ENCODE measurements at regions not wholly inside any gene's neighbourhood (a gene's known extent, or its start where the extent isn't known, plus 50 kb on each side); places are given as distances from the start of the nearest gene placed in this dataset.

GRCh38 chr19:34075661-34076091, 96.6 kb upstream of the LSM14A start:
- Histone ChIP-seq H3K9me2 (replicated peaks; ENCODE audit: low read depth, low read length) (no peaks in the 10 kb centered on the region), H2AFZ (ENCODE audit: low read length) (no peak overlapping the region), H3K79me2 (ENCODE audit: insufficient read depth, low read length) (no peaks in the 10 kb centered on the region), H3K36me3 (ENCODE audit: insufficient read depth, low read length) (no peaks in the 10 kb centered on the region), H3K4me1 (ENCODE audit: insufficient read depth, low read length, poor library complexity, severe bottlenecking) (no peaks in the 10 kb centered on the region), H3F3A (ENCODE audit: low read depth) (no peaks in the 10 kb centered on the region), H3K4me2 (ENCODE audit: low read depth, low read length, poor library complexity, severe bottlenecking) (no peak overlapping the region), H3K4me3 (ENCODE audit: low read length, poor library complexity, severe bottlenecking) (no peak overlapping the region), H4K20me1 (ENCODE audit: insufficient read depth, low read length, poor library complexity, severe bottlenecking) (no peaks in the 10 kb centered on the region), H3K9ac (ENCODE audit: low read depth, low read length, poor library complexity, severe bottlenecking) (no peak overlapping the region), H3K27me3 (ENCODE audit: insufficient read depth, low read length, poor library complexity, severe bottlenecking) (no peaks in the 10 kb centered on the region), H3K9me3 (ENCODE audit: insufficient read depth, low read depth, low read length) (no peaks in the 10 kb centered on the region)
- TF ChIP-seq EZH2phosphoT487 (IDR thresholded peaks at IDR 0.05; ENCODE audit: borderline replicate concordance) (no peak), CTCF (conservative IDR thresholded peaks at IDR 0.05; ENCODE audit: low read length) (no peak)

- Histone ChIP-seq H3K9me3 (ENCODE audit: insufficient read depth, low read depth, low read length) (no peaks in the 10 kb centered on the region), H3K4me2 (ENCODE audit: low read depth, low read length, poor library complexity, severe bottlenecking) (no peak overlapping the region), H3K4me3 (ENCODE audit: low read length, poor library complexity, severe bottlenecking) (no peak overlapping the region), H3K9me2 (replicated peaks; ENCODE audit: low read depth, low read length) (no peaks in the 10 kb centered on the region), H3K27me3 (ENCODE audit: insufficient read depth, low read length, poor library complexity, severe bottlenecking) (no peaks in the 10 kb centered on the region), H2AFZ (ENCODE audit: low read length) (no peak overlapping the region), H3K36me3 (ENCODE audit: insufficient read depth, low read length) (no peaks in the 10 kb centered on the region), H3K79me2 (ENCODE audit: insufficient read depth, low read length) (no peaks in the 10 kb centered on the region), H3K9ac (ENCODE audit: low read depth, low read length, poor library complexity, severe bottlenecking) (no peak overlapping the region), H3K4me1 (ENCODE audit: insufficient read depth, low read length, poor library complexity, severe bottlenecking) (no peaks in the 10 kb centered on the region), H4K20me1 (ENCODE audit: insufficient read depth, low read length, poor library complexity, severe bottlenecking) (no peaks in the 10 kb centered on the region), H3F3A (ENCODE audit: low read depth) (no peaks in the 10 kb centered on the region)
- TF ChIP-seq EZH2phosphoT487 (IDR thresholded peaks at IDR 0.05; ENCODE audit: borderline replicate concordance) (no peak), CTCF (conservative IDR thresholded peaks at IDR 0.05; ENCODE audit: low read length) (no peak)
Measured at GRCh38 chr19:34082289-34083077, 89.8 kb upstream of the LSM14A start.

DNA sequence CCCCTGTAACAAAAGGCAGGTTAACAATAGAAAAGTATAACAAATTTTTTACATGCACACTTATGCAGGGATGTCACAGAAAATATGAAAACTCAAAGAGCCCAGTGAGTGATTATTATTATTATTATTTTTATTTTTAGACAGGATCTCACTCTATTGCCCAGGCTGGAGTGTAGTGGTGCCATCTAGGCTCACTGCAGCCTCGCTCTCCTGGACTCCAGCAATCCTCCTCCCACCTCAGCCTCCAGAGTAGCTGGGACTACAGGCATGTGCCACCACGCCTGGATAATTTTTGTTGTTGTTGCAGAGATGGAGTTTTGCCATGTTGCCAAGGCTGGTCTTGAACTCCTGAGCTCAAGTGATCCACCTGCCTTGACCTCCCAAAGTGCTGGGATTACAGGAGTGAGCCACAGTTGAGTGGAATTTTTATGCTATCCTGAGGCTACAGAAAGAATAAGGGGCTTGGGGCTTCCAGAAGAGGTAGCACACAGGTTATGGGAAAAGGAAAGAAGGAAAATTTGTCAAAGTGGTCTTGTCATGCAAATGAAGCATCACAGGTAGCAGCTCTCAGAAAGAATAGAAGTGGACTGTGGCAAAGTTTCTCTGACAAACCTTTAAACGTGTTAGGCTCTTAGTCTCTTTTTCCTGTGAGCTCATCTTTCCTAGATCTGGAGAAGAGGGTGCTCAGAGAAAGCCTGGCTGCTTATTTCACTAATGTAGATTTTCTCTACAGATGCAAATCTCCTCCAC, 87.7 kb upstream of the LSM14A start:
- H3K9ac ChIP-seq (ENCODE audit: low read depth, low read length, poor library complexity, severe bottlenecking) = no peak overlapping the region
- no peaks in the 10 kb centered on the region for H3K36me3 ChIP-seq (ENCODE audit: insufficient read depth, low read length)
- no peaks in the 10 kb centered on the region for H3K9me3 ChIP-seq (ENCODE audit: insufficient read depth, low read depth, low read length)
- H3K4me1 ChIP-seq (ENCODE audit: insufficient read depth, low read length, poor library complexity, severe bottlenecking) = no peaks in the 10 kb centered on the region
- TF ChIP-seq EZH2phosphoT487 (IDR thresholded peaks at IDR 0.05; ENCODE audit: borderline replicate concordance) = no peak
- TF ChIP-seq CTCF (conservative IDR thresholded peaks at IDR 0.05; ENCODE audit: low read length) = no peak
- no peaks in the 10 kb centered on the region for H3K79me2 ChIP-seq (ENCODE audit: insufficient read depth, low read length)
- no peaks in the 10 kb centered on the region for H3K27me3 ChIP-seq (ENCODE audit: insufficient read depth, low read length, poor library complexity, severe bottlenecking)
- H3K9me2 ChIP-seq (replicated peaks; ENCODE audit: low read depth, low read length) = no peaks in the 10 kb centered on the region
- no peak overlapping the region for H3K4me2 ChIP-seq (ENCODE audit: low read depth, low read length, poor library complexity, severe bottlenecking)
- H3F3A ChIP-seq (ENCODE audit: low read depth) = no peaks in the 10 kb centered on the region
- H4K20me1 ChIP-seq (ENCODE audit: insufficient read depth, low read length, poor library complexity, severe bottlenecking) = no peaks in the 10 kb centered on the region
- no peak overlapping the region for H2AFZ ChIP-seq (ENCODE audit: low read length)
- H3K4me3 ChIP-seq (ENCODE audit: low read length, poor library complexity, severe bottlenecking) = no peak overlapping the region
